ENCODE measurements at regions not wholly inside any gene's neighbourhood (a gene's known extent, or its start where the extent isn't known, plus 50 kb on each side); places are given as distances from the start of the nearest gene placed in this dataset.

- TF ChIP-seq CTCF (IDR thresholded peaks at IDR 0.05) (no peak), POLR2A (IDR thresholded peaks at IDR 0.05) (no peak)
Measured at GRCh38 chr4:33923469-33923868, 2320.8 kb downstream of the ARAP2 start.

All from adrenal gland (tissue), 5 donors.